GM12865 (cell line): ENCODE measurements at regions not wholly inside any gene's neighbourhood (a gene's known extent, or its start where the extent isn't known, plus 50 kb on each side); places are given as distances from the start of the nearest gene placed in this dataset.

Experiments used
- DNase-seq: peaks from one replicate; pipeline ENCODE4 v3.0.0; 2010; ENCODE audit warnings: low read depth
- H3K4me3 ChIP-seq: 2 replicates; pipeline ENCODE4 v1.5.1; 2011; ENCODE audit warnings: mild to moderate bottlenecking, low read depth, low read length, control low read depth
- TF ChIP-seq, protein P1 (sequence below): IDR thresholded peaks from 2 replicates; pipeline ENCODE4 v1.5.1; 2011; ENCODE audit warnings: low read length, control low read depth, low read depth, inconsistent platforms; ENCODE audit not compliant: insufficient read depth; ENCODE audit errors: missing control alignments

GRCh38 chr4:111108153-111108552 is 485.3 kb upstream of the PITX2 start:
- no peak overlapping the region for H3K4me3 ChIP-seq
- TF ChIP-seq, protein P1, sequence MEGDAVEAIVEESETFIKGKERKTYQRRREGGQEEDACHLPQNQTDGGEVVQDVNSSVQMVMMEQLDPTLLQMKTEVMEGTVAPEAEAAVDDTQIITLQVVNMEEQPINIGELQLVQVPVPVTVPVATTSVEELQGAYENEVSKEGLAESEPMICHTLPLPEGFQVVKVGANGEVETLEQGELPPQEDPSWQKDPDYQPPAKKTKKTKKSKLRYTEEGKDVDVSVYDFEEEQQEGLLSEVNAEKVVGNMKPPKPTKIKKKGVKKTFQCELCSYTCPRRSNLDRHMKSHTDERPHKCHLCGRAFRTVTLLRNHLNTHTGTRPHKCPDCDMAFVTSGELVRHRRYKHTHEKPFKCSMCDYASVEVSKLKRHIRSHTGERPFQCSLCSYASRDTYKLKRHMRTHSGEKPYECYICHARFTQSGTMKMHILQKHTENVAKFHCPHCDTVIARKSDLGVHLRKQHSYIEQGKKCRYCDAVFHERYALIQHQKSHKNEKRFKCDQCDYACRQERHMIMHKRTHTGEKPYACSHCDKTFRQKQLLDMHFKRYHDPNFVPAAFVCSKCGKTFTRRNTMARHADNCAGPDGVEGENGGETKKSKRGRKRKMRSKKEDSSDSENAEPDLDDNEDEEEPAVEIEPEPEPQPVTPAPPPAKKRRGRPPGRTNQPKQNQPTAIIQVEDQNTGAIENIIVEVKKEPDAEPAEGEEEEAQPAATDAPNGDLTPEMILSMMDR = no peak

GRCh38 chr4:111113591-111113990 is 490.7 kb upstream of the PITX2 start:
- H3K4me3 ChIP-seq = no peak overlapping the region
- TF ChIP-seq, protein P1 = no peak

More at GRCh38 chr4:111108153-111108552, 485.3 kb upstream of the PITX2 start:
- no peak for DNase-seq

DNA sequence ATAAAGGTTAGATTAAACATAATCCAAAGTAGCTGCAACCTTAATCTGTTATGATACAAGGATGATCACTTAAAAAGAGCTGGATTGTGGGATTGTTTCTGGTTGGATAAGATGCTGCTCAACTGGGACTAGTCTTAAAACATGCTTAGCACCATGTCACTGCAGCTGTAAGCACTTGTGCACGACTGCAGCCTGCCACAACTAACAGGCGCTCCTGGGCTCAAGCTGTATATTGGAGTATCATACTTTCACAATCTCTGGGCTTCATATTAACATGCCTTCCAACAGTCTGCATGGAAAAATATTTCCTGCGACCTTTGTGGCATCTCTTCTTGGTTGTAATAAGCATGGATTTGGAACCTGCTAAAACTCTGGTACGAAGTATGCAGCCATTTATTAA is 493.0 kb upstream of the PITX2 start:
- TF ChIP-seq, protein P1 = no peak
- no peak for DNase-seq
- H3K4me3 ChIP-seq = no peak overlapping the region

More at GRCh38 chr4:111113591-111113990, 490.7 kb upstream of the PITX2 start:
- no peak for DNase-seq

DNA sequence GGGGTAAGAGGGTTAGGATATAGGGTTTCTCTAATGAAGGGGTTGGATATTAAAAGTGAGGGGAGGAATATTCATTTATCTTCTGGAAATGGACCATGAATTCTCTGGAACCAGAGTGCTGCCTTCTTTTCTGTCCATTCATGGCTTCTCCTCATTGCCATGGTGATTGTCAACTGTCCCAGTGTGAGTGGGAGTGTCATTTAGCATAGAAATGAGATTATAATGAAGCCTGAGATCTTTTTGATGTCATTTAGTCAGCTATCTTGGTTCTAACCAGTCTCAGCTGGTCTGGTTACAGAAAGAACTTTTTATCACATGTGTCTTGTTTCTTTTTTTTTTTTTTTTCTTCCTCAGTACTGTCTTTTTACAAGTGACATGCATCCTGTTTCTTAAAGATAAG is 497.3 kb upstream of the PITX2 start:
- TF ChIP-seq, protein P1 = no peak
- no peak overlapping the region for H3K4me3 ChIP-seq
- no peak for DNase-seq

DNA sequence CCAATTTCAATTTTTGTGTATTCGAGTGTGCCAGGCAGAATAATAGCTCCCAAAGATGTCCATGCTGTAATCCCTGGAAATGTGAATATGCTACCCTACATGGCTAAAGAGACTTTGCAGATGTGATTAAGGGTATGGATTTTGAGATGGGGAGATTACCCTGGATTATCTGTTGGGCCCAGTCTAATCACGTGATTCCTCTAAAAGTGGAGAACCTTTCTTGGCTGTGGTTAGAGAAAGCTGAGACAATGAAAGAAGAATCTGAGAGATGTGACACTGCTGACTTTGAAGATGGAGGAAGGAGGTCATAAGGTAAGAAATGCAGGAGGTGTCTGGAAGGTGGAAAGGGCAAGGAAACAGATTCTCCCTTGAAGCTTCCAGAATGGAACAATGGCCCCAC is 503.5 kb upstream of the PITX2 start:
- DNase-seq = no peak
- TF ChIP-seq, protein P1 = no peak
- H3K4me3 ChIP-seq = no peak overlapping the region

- TF ChIP-seq, protein P1 = no peak
- no peak for DNase-seq
- no peak overlapping the region for H3K4me3 ChIP-seq
These were observed 505.0 kb upstream of the PITX2 start for GRCh38 chr4:111127841-111128240.

DNA sequence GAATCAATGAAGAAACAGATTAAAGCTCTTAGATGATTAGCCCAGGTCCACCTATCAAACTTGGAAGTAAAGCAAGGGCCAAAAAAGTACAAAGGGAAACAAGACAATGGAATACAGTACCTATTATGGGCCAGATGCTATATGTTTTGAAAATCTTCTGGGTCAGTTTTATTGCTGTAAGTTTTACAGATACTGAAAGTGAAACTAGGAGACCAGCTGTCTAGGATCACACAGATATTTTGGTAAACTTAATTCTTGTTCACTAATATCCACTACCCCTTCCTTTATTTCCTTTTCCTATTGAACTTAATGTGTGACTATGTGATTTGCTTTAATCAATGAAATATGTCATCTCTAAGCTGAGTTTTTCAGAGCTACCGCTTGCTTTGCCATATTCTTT is 505.4 kb upstream of the PITX2 start:
- DNase-seq = no peak
- TF ChIP-seq, protein P1 = no peak
- no peak overlapping the region for H3K4me3 ChIP-seq
